K562 (cell line): ENCODE measurements at regions not wholly inside any gene's neighbourhood (a gene's known extent, or its start where the extent isn't known, plus 50 kb on each side); places are given as distances from the start of the nearest gene placed in this dataset.

Experiments
- CBFB ChIP-seq: sonication (generic); formaldehyde crosslinking; IDR thresholded peaks from 2 replicates; pipeline ENCODE4 v1.4.0; 2020; ENCODE audit warnings: mild to moderate bottlenecking, missing genetic modification reagents
- CTCF ChIP-seq, 3 experiments: IDR thresholded peaks in 2 of 3; conservative IDR thresholded peaks in 1 of 3; 2 replicates each; pipeline ENCODE4 v1.5.1; 2011 to 2012; ENCODE audit warnings: low read length in 3 of 3, mild to moderate bottlenecking in 3 of 3, control low read depth in 2 of 3, improper control_type of control experiment in 1 of 3, inconsistent platforms in 1 of 3, low read depth in 1 of 3, mixed read lengths in 1 of 3, moderate library complexity in 1 of 3; ENCODE audit not compliant: insufficient read depth in 2 of 3
- MAX ChIP-seq: sonication (generic); formaldehyde crosslinking; IDR thresholded peaks from 2 replicates; pipeline ENCODE4 v1.9.0; 2022; ENCODE audit warnings: mild to moderate bottlenecking, missing genetic modification reagents
- MXI1 ChIP-seq: IDR thresholded peaks from 2 replicates; pipeline ENCODE4 v1.6.1; 2011; ENCODE audit warnings: low read depth, mild to moderate bottlenecking, improper control_type of control experiment, low read length
- NCOA1 ChIP-seq: fragments of 450-650 bp; IDR thresholded peaks from 2 replicates; pipeline ENCODE4 v1.6.1; 2016; ENCODE audit warnings: low read depth
- REST ChIP-seq, 2 experiments: fragments of 450-650 bp; formaldehyde crosslinking in 1 of 2; IDR thresholded peaks; 2 replicates each; pipeline versions ENCODE4 v1.4.0 to v1.6.1; 2014 to 2020; ENCODE audit warnings: mild to moderate bottlenecking in 2 of 2, borderline replicate concordance in 1 of 2, low read depth in 1 of 2
- SOX6 ChIP-seq: fragments of 450-650 bp; IDR thresholded peaks from 2 replicates; pipeline ENCODE4 v1.6.1; 2014; ENCODE audit warnings: mild to moderate bottlenecking
- SREBF2 ChIP-seq: sonication (generic); formaldehyde crosslinking; IDR thresholded peaks from 2 replicates; pipeline ENCODE4 v1.4.0; 2020; ENCODE audit warnings: mild to moderate bottlenecking, missing genetic modification reagents
- USF2 ChIP-seq: sonication (generic); formaldehyde crosslinking; IDR thresholded peaks from 2 replicates; pipeline ENCODE4 v1.5.0; 2020; ENCODE audit warnings: missing genetic modification reagents
- ZBTB11 ChIP-seq, 3 experiments: fragments of 200-800 bp in 1 of 3; fragments of 250-450 bp in 1 of 3; fragments of 450-650 bp in 1 of 3; sonication (Bioruptor Pico) in 1 of 3; sonication (Bioruptor generic) in 1 of 3; formaldehyde crosslinking in 1 of 3; IDR thresholded peaks; 2 replicates each; pipeline versions ENCODE4 v1.6.1 to v1.8.0; 2016 to 2022; ENCODE audit warnings: mild to moderate bottlenecking in 2 of 3, missing genetic modification characterization in 2 of 3, missing compliant biosample characterization in 1 of 3, moderate library complexity in 1 of 3
- ZBTB26 ChIP-seq: fragments of 450-650 bp; formaldehyde crosslinking; IDR thresholded peaks from 2 replicates; pipeline ENCODE4 v1.4.0; 2022; ENCODE audit warnings: missing genetic modification characterization

- no peak for TF ChIP-seq ZBTB26
- TF ChIP-seq NCOA1: no peak
- no peak for TF ChIP-seq MXI1
- TF ChIP-seq SREBF2 (CRISPR knock-in tag): no peak
- no peak for TF ChIP-seq ZBTB11 (CRISPR knock-in tag; IDR thresholded peaks at IDR 0.05)
- TF ChIP-seq CBFB: no peak
- no peak for TF ChIP-seq SOX6
- TF ChIP-seq CTCF (IDR thresholded peaks at IDR 0.05 in 2 of 3, conservative IDR thresholded peaks at IDR 0.05 in 1 of 3; ENCODE audit: insufficient read depth in 2 of 3, low read depth in 1 of 3, low read length in 3 of 3): no peak
- TF ChIP-seq MAX (CRISPR knock-in tag): no peak
- no peak for TF ChIP-seq REST (IDR thresholded peaks at IDR 0.05; ENCODE audit: borderline replicate concordance)
- no peak for TF ChIP-seq REST (CRISPR knock-in tag; IDR thresholded peaks at IDR 0.05; ENCODE audit: low read depth)
- TF ChIP-seq USF2 (CRISPR knock-in tag): no peak
Observed at GRCh38 chr19:33902395-33902794, 105.7 kb downstream of the KCTD15 start.
